BLaER1 (cell line): ENCODE measurements at regions not wholly inside any gene's neighbourhood (a gene's known extent, or its start where the extent isn't known, plus 50 kb on each side); places are given as distances from the start of the nearest gene placed in this dataset.

Experiments
- H3K27ac ChIP-seq: shearing (Covaris generic); formaldehyde crosslinking; 2 replicates; pipeline ENCODE4 v1.8.1; 2022
- H3K27me3 ChIP-seq: shearing (Covaris generic); formaldehyde crosslinking; 2 replicates; pipeline ENCODE4 v1.8.1; 2022
- H3K36me3 ChIP-seq: shearing (Covaris generic); formaldehyde crosslinking; 2 replicates; pipeline ENCODE4 v1.8.1; 2022
- H3K4me1 ChIP-seq: shearing (Covaris generic); formaldehyde crosslinking; 2 replicates; pipeline ENCODE4 v1.8.1; 2022
- H3K4me2 ChIP-seq: shearing (Covaris generic); formaldehyde crosslinking; 2 replicates; pipeline ENCODE4 v1.8.1; 2022
- H3K4me3 ChIP-seq: shearing (Covaris generic); formaldehyde crosslinking; 2 replicates; pipeline ENCODE4 v1.8.1; 2022
- H3K9ac ChIP-seq: shearing (Covaris generic); formaldehyde crosslinking; 2 replicates; pipeline ENCODE4 v1.8.1; 2022
- H3K9me3 ChIP-seq: shearing (Covaris generic); formaldehyde crosslinking; 2 replicates; pipeline ENCODE4 v1.8.1; 2022
- H4K20me1 ChIP-seq: shearing (Covaris generic); formaldehyde crosslinking; 2 replicates; pipeline ENCODE4 v1.8.1; 2022
- Cebpa-rat ChIP-seq: shearing (Covaris generic); IDR thresholded peaks from 2 replicates; pipeline ENCODE4 v1.8.1; 2022

DNA sequence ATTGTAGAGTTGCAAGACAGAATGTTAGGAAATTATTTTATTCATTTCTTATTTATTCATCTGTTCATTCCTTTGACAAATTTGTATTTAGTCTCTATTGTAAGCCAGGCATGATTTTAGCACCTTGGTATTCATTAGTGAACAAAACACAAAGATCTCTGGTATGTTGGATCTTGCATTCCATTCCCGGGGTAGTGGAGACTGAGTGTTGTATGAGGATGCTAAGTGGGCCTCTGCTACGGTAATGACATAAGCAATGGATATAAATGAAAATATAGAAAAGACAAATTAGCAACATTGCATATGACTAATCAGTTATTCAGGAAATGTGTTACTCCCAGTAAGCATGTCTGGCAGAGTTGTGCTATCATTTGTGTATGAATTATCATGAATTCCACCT lies 449.3 kb downstream of the PCDH17 start:
- no peaks in the 10 kb centered on the region for H3K36me3 ChIP-seq
- no peak overlapping the region for H3K4me3 ChIP-seq
- no peaks in the 10 kb centered on the region for H3K27me3 ChIP-seq
- H3K27ac ChIP-seq: no peak overlapping the region
- H3K9me3 ChIP-seq: no peaks in the 10 kb centered on the region
- H4K20me1 ChIP-seq: no peaks in the 10 kb centered on the region
- TF ChIP-seq Cebpa-rat: no peak
- H3K4me1 ChIP-seq: no peaks in the 10 kb centered on the region
- no peak overlapping the region for H3K9ac ChIP-seq
- no peak overlapping the region for H3K4me2 ChIP-seq

DNA sequence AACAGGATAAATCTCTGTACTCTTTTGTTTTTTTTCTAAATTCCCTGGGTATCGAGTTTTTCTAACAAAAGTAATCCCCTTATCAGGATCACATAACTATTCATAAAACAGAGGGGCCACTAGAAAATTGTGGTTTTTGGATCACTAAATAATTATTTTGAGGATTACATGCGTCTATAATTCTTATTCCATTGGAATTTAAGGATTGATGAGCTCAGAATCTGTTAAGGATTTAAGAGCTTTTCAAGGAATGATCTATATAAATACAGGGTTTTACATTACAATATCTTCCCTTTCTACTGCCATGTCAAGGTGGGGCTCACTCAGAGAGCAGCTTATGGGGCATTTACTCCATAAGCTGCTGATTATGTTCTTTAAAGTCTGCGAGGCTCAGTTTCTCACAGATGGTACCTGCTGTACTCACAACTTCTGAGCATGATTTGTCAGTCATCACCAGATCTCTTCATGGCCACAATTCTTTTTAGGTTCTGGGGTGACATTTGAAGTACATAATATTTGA lies 449.8 kb downstream of the PCDH17 start:
- no peak for TF ChIP-seq Cebpa-rat

DNA sequence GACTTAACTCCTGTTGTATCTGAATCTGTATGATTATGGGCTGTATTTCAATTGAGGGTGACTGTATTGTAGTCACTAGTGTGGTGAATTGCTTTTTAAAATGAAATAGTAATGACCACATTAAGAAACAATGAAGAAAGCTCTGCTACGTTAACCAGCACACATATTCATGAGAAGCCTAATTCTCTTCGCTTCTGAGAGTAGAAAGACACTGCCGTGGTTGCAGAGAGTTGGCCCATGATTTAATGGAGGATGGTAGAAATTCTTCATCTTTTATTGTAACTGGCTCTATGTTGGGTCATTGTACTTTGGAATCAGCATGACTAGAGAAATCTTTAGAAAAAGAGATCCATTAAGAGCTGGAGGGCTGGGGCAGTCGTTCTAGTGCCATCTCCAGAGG lies 451.5 kb downstream of the PCDH17 start:
- TF ChIP-seq Cebpa-rat: no peak
- no peak overlapping the region for H3K9ac ChIP-seq

More for the DNA sequence above, 449.8 kb downstream of the PCDH17 start:
- no peak overlapping the region for H3K4me3 ChIP-seq
- H3K27me3 ChIP-seq: no peaks in the 10 kb centered on the region
- no peak overlapping the region for H3K4me2 ChIP-seq
- no peaks in the 10 kb centered on the region for H3K9me3 ChIP-seq
- no peak overlapping the region for H3K9ac ChIP-seq
- H4K20me1 ChIP-seq: no peaks in the 10 kb centered on the region
- no peak overlapping the region for H3K27ac ChIP-seq
- no peaks in the 10 kb centered on the region for H3K36me3 ChIP-seq
- no peaks in the 10 kb centered on the region for H3K4me1 ChIP-seq

DNA sequence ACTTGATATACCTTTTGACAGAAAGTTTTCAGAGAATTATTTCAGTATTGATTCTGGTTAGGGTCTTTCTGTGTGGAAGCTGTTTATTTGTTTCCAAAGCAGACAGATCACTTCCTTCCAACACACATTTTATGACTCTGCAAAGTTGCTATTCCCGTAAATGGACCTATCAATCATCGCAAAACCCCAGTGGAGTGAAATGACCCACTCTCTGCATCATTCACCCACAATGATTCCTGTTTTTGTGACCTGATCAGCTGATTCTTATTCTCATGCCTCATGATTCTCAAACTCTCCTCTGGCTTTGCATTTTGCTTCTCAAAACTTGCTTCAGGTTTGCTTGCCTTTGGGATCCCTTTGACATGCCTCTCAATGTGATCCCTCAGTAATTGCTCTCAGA lies 453.7 kb downstream of the PCDH17 start:
- H3K4me3 ChIP-seq: no peak overlapping the region
- H3K9me3 ChIP-seq: no peaks in the 10 kb centered on the region
- H3K36me3 ChIP-seq: no peaks in the 10 kb centered on the region
- H3K4me1 ChIP-seq: no peaks in the 10 kb centered on the region
- H3K27ac ChIP-seq: no peak overlapping the region
- TF ChIP-seq Cebpa-rat: no peak
- H3K9ac ChIP-seq: no peak overlapping the region
- H3K4me2 ChIP-seq: 0 out of 2 replicates have a peak overlapping the region, but pooled peaks have one; percentile 24
- H4K20me1 ChIP-seq: no peaks in the 10 kb centered on the region
- H3K27me3 ChIP-seq: no peaks in the 10 kb centered on the region

More for the DNA sequence above, 451.5 kb downstream of the PCDH17 start:
- H3K4me1 ChIP-seq: no peaks in the 10 kb centered on the region
- H3K27ac ChIP-seq: no peak overlapping the region
- no peaks in the 10 kb centered on the region for H4K20me1 ChIP-seq
- no peaks in the 10 kb centered on the region for H3K27me3 ChIP-seq
- H3K36me3 ChIP-seq: no peaks in the 10 kb centered on the region
- H3K4me2 ChIP-seq: no peak overlapping the region
- H3K4me3 ChIP-seq: no peak overlapping the region
- no peaks in the 10 kb centered on the region for H3K9me3 ChIP-seq

DNA sequence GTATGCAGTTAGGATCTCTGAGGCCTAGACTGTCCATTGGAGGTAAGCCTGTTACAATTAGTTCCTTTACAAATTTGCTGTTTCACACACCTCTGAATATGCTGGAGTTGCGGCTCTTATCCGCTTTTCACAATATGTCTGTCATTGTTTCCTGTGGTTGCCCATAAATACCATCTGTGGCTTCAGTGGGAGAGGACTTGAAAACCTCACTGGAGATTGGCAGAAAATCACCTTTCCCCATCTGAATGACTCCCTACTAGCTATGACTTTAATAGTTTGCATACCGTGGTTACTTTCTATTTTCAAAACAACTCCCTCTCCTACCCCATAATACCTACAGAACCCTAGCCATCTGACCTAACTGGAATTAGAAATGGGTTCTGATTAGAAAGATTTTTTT lies 454.3 kb downstream of the PCDH17 start:
- no peak overlapping the region for H3K9ac ChIP-seq
- peak overlapping the region; percentile 24; the same call in 1 of the 2 replicates for H3K4me2 ChIP-seq
- no peak overlapping the region for H3K27ac ChIP-seq
- H3K4me3 ChIP-seq: no peak overlapping the region
- H3K27me3 ChIP-seq: no peaks in the 10 kb centered on the region
- TF ChIP-seq Cebpa-rat: no peak
- H3K36me3 ChIP-seq: no peaks in the 10 kb centered on the region
- no peaks in the 10 kb centered on the region for H3K4me1 ChIP-seq
- no peaks in the 10 kb centered on the region for H4K20me1 ChIP-seq
- H3K9me3 ChIP-seq: no peaks in the 10 kb centered on the region

DNA sequence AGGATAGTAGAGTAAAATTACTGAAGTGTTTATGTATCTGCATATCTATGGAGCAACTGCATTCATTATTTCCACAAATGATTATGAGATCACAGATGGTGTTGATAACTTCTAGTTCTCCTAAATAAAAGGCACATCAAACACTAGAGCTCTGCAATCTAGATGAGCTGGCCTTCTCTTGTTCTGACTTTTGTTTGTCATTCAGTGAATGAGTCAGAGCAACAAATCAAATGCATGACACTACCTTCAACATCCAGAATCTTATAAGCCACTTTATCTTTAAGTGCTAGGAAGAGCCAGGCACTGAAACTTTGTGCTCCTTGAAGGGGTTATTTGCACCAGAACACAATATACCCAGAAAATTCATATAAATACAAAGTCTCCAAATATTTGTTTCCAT lies 456.0 kb downstream of the PCDH17 start:
- Histone ChIP-seq H3K27me3 (no peaks in the 10 kb centered on the region), H3K4me3 (no peak overlapping the region), H3K4me2 (no peak overlapping the region), H3K36me3 (no peaks in the 10 kb centered on the region), H3K9me3 (no peaks in the 10 kb centered on the region), H4K20me1 (no peaks in the 10 kb centered on the region), H3K27ac (no peak overlapping the region), H3K4me1 (no peaks in the 10 kb centered on the region), H3K9ac (no peak overlapping the region)
- TF ChIP-seq Cebpa-rat: no peak

DNA sequence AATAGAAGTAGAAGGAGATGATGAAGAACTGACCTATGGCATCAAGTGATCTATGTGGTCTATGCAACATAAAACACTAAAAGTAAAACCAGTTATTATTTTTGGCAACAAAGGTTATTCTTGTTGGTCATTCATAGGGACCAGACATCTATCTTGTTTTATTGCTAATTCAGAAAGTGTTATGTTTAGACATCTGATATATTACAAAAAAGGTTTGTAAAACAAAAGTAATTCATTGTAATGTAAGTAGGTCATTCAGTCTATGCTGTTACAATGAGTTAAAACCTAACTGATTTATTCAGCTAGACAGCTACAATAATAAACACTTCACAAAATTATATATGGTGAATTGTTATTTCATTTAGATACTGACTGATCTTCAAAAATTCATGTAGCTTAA lies 461.9 kb downstream of the PCDH17 start:
- no peaks in the 10 kb centered on the region for H3K4me1 ChIP-seq
- no peaks in the 10 kb centered on the region for H3K36me3 ChIP-seq
- H3K9ac ChIP-seq: no peak overlapping the region
- no peak for TF ChIP-seq Cebpa-rat
- H3K4me2 ChIP-seq: no peak overlapping the region
- no peaks in the 10 kb centered on the region for H3K27me3 ChIP-seq
- no peaks in the 10 kb centered on the region for H3K9me3 ChIP-seq
- H4K20me1 ChIP-seq: no peaks in the 10 kb centered on the region
- H3K27ac ChIP-seq: no peak overlapping the region
- H3K4me3 ChIP-seq: no peak overlapping the region

DNA sequence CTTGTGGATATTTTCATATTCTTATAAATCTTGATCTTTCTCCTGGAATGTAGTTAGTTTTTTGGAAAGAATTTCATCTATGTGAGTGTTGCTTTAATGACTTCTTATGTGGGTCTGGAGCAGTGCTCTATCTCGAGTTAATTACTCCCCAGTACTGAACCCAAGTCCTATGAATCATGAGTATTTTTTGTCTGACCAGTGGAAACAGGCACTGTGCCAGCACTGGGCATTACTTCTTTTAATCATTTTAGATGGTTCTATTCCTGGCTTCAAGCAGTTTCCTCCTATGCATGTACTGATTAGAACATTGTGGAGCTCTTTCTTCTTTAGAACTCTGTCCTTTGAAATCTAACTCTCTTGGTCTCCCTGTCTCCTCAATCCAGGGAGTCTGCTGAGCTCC lies 466.3 kb downstream of the PCDH17 start:
- Histone ChIP-seq H3K9me3 (no peaks in the 10 kb centered on the region), H3K27me3 (no peaks in the 10 kb centered on the region), H3K4me2 (no peak overlapping the region), H3K9ac (no peak overlapping the region), H4K20me1 (no peaks in the 10 kb centered on the region), H3K27ac (no peak overlapping the region), H3K4me1 (no peaks in the 10 kb centered on the region), H3K4me3 (no peak overlapping the region), H3K36me3 (no peaks in the 10 kb centered on the region)
- no peak for TF ChIP-seq Cebpa-rat

DNA sequence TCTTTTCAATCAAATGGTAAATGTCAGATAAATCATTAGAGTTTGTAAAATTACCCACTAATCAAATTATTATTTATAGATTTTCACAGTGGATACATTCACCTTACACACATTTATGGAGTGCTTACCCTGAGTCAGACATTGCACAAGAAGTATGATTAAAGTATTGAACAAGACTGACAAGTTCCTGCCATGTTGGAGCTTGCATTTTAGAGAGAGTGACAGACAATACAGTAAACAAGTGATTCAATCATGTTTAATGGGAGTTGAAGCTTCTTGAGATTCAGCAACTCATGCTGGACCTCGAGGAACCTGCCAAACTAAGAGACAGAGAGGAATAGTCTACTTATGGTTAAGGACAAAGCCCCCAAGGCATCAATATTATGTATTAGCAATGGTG lies 487.8 kb downstream of the PCDH17 start:
- Histone ChIP-seq H3K27ac (no peak overlapping the region), H3K27me3 (no peaks in the 10 kb centered on the region), H3K36me3 (no peaks in the 10 kb centered on the region), H3K9me3 (no peaks in the 10 kb centered on the region), H4K20me1 (no peaks in the 10 kb centered on the region), H3K9ac (no peak overlapping the region), H3K4me1 (no peaks in the 10 kb centered on the region), H3K4me2 (no peak overlapping the region), H3K4me3 (no peak overlapping the region)
- TF ChIP-seq Cebpa-rat: no peak

DNA sequence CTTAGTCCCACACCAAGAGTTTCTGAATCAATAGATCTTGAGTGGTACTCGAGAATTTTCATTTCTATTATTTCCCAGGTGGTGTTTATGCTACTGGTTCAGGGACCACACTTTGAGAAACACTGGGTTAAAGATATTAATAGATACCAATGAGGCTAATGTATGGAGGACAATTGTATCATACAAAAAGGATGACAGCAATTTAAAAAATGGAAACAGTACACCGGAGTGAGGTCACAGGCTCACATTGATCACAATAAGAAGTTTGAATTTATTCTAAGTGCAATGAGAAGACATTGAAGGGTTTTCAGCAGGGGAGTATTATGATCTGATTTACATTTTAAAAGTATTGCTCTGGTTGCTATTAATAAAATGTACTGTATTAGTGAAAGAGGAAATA lies 488.3 kb downstream of the PCDH17 start:
- no peak for TF ChIP-seq Cebpa-rat

DNA sequence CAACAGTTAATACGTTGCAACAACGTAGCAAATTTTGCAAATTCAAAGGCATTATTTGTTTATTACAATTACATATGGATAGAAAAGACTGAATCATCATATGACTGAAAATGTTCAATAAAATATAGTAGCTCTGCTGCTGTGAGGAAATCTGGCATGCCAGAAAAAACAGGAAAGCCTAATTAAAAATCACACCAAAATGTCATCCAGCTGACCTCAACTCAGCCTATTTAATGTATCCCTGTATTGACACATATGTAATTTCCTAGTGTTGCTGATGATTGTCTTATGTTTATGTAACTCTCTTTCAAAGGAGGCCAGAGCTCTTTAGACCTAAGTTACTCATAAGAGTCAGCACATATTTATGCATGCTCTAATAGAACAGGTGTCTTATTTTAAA lies 495.0 kb downstream of the PCDH17 start:
- Histone ChIP-seq H3K9me3 (no peaks in the 10 kb centered on the region), H3K4me2 (no peak overlapping the region), H3K27me3 (no peaks in the 10 kb centered on the region), H3K4me1 (no peaks in the 10 kb centered on the region), H3K36me3 (no peaks in the 10 kb centered on the region), H3K27ac (no peak overlapping the region), H3K9ac (no peak overlapping the region), H3K4me3 (no peak overlapping the region), H4K20me1 (no peaks in the 10 kb centered on the region)
- TF ChIP-seq Cebpa-rat: no peak

More for the DNA sequence above, 488.3 kb downstream of the PCDH17 start:
- Histone ChIP-seq H3K27ac (no peak overlapping the region), H4K20me1 (no peaks in the 10 kb centered on the region), H3K27me3 (no peaks in the 10 kb centered on the region), H3K36me3 (no peaks in the 10 kb centered on the region), H3K9me3 (no peaks in the 10 kb centered on the region), H3K4me1 (no peaks in the 10 kb centered on the region), H3K4me3 (no peak overlapping the region), H3K9ac (no peak overlapping the region), H3K4me2 (no peak overlapping the region)
